H9 (cell line): ENCODE measurements at regions not wholly inside any gene's neighbourhood (a gene's known extent, or its start where the extent isn't known, plus 50 kb on each side); places are given as distances from the start of the nearest gene placed in this dataset.

Source experiments
- DNase-seq: peaks from one replicate; pipeline ENCODE4 v3.0.0-alpha.2; 2017
- H2AFZ ChIP-seq: one replicate; pipeline ENCODE4 v1.6.1; 2013; ENCODE audit warnings: mild to moderate bottlenecking, low read length, control low read depth, moderate library complexity
- H2AK5ac ChIP-seq: 2 replicates; pipeline ENCODE4 v1.6.1; 2013; ENCODE audit warnings: low read length, control low read depth, mixed read lengths; ENCODE audit not compliant: insufficient read length
- H2BK120ac ChIP-seq: one replicate; pipeline ENCODE4 v1.6.1; 2013; ENCODE audit warnings: low read depth, mild to moderate bottlenecking, low read length, control low read depth, inconsistent platforms; ENCODE audit not compliant: poor library complexity, severe bottlenecking
- H2BK12ac ChIP-seq: 2 replicates; pipeline ENCODE4 v1.6.1; 2013; ENCODE audit warnings: low read length, control low read depth, mixed read lengths, low read depth; ENCODE audit not compliant: insufficient read length
- H2BK15ac ChIP-seq: 2 replicates; pipeline ENCODE4 v1.6.1; 2013; ENCODE audit warnings: low read depth, low read length, control low read depth
- H2BK20ac ChIP-seq: one replicate; pipeline ENCODE4 v1.6.1; 2013; ENCODE audit warnings: low read depth, mild to moderate bottlenecking, low read length, control low read depth, inconsistent platforms; ENCODE audit not compliant: poor library complexity, severe bottlenecking
- H2BK5ac ChIP-seq: 2 replicates; pipeline ENCODE4 v1.6.1; 2013; ENCODE audit warnings: low read length, control low read depth, mixed read lengths; ENCODE audit not compliant: insufficient read length
- H3K14ac ChIP-seq: 2 replicates; pipeline ENCODE4 v1.6.1; 2013; ENCODE audit warnings: low read length, control low read depth; ENCODE audit not compliant: insufficient read depth
- H3K18ac ChIP-seq: 2 replicates; pipeline ENCODE4 v1.6.1; 2013; ENCODE audit warnings: low read depth, mild to moderate bottlenecking, mixed read lengths, low read length, control low read depth; ENCODE audit not compliant: insufficient read length
- H3K23ac ChIP-seq: 2 replicates; pipeline ENCODE4 v1.6.1; 2013; ENCODE audit warnings: low read length, control low read depth, mixed read lengths, low read depth; ENCODE audit not compliant: insufficient read length
- H3K23me2 ChIP-seq: 2 replicates; pipeline ENCODE4 v1.6.1; 2013; ENCODE audit warnings: low read depth, mild to moderate bottlenecking, mixed read lengths, low read length, control low read depth; ENCODE audit not compliant: insufficient read length, poor library complexity, severe bottlenecking
- H3K27ac ChIP-seq: 2 replicates; pipeline ENCODE4 v1.5.1; 2013; ENCODE audit warnings: low read length, control low read depth, mixed read lengths, low read depth; ENCODE audit not compliant: insufficient read length
- H3K27me3 ChIP-seq: 2 replicates; pipeline ENCODE4 v1.6.1; 2013; ENCODE audit warnings: low read length, control low read depth, inconsistent platforms; ENCODE audit not compliant: insufficient read depth
- H3K4ac ChIP-seq: 2 replicates; pipeline ENCODE4 v1.6.1; 2013; ENCODE audit warnings: low read depth, mild to moderate bottlenecking, control low read depth, inconsistent platforms, low read length, moderate library complexity
- H3K4me1 ChIP-seq: 2 replicates; pipeline ENCODE4 v1.6.1; 2013; ENCODE audit warnings: low read length, control low read depth, inconsistent platforms; ENCODE audit not compliant: insufficient read depth
- H3K4me2 ChIP-seq: 2 replicates; pipeline ENCODE4 v1.6.1; 2013; ENCODE audit warnings: low read length, control low read depth, mixed read lengths; ENCODE audit not compliant: insufficient read length, insufficient read depth
- H3K56ac ChIP-seq: 2 replicates; pipeline ENCODE4 v1.6.1; 2013; ENCODE audit warnings: low read depth, mild to moderate bottlenecking, mixed read lengths, low read length, control low read depth; ENCODE audit not compliant: insufficient read length
- H3K79me1 ChIP-seq: 2 replicates; pipeline ENCODE4 v1.6.1; 2013; ENCODE audit warnings: low read depth, mild to moderate bottlenecking, moderate library complexity, low read length, control low read depth, inconsistent platforms; ENCODE audit not compliant: insufficient read depth, poor library complexity, severe bottlenecking
- H3K79me2 ChIP-seq: 2 replicates; pipeline ENCODE4 v1.6.1; 2013; ENCODE audit warnings: low read length, control low read depth, inconsistent platforms; ENCODE audit not compliant: insufficient read depth
- H3K9ac ChIP-seq: 2 replicates; pipeline ENCODE4 v1.6.1; 2013; ENCODE audit warnings: low read length, control low read depth, mixed read lengths; ENCODE audit not compliant: insufficient read length; ENCODE audit errors: extremely low read depth
- H3K9me3 ChIP-seq: one replicate; pipeline ENCODE4 v1.6.1; 2013; ENCODE audit warnings: low read depth, low read length, inconsistent platforms; ENCODE audit not compliant: control insufficient read depth
- H3T11ph ChIP-seq: one replicate; pipeline ENCODE4 v1.6.1; 2013; ENCODE audit warnings: mild to moderate bottlenecking, low read length, control low read depth, inconsistent platforms
- H4K20me1 ChIP-seq: one replicate; pipeline ENCODE4 v1.6.1; 2013; ENCODE audit not compliant: control insufficient read depth, insufficient read length, insufficient read depth
- H4K5ac ChIP-seq: 2 replicates; pipeline ENCODE4 v1.6.1; 2013; ENCODE audit warnings: low read depth, mild to moderate bottlenecking, mixed read lengths, low read length, control low read depth; ENCODE audit not compliant: insufficient read length
- H4K8ac ChIP-seq: replicated peaks from 2 replicates; pipeline ENCODE4 v1.6.1; 2013; ENCODE audit warnings: low read length, control low read depth, mixed read lengths, low read depth; ENCODE audit not compliant: insufficient read length
- H4K91ac ChIP-seq: 2 replicates; pipeline ENCODE4 v1.6.1; 2013; ENCODE audit warnings: low read depth, mild to moderate bottlenecking, moderate library complexity, mixed read lengths, low read length, control low read depth; ENCODE audit not compliant: insufficient read length
- H3K27ac Mint-ChIP-seq, 3 experiments: 2 replicates in 2 of 3; 3 replicates in 1 of 3; pipeline ENCODE4 v1.8.0; 2020 to 2021; ENCODE audit warnings: mixed read lengths in 3 of 3, mild to moderate bottlenecking in 1 of 3, moderate library complexity in 1 of 3
- H3K27me3 Mint-ChIP-seq: 2 replicates; pipeline ENCODE4 v1.8.0; 2021; ENCODE audit warnings: low read depth, mild to moderate bottlenecking, moderate library complexity, mixed read lengths
- H3K36me3 Mint-ChIP-seq, 3 experiments: 2 replicates in 2 of 3; 3 replicates in 1 of 3; pipeline ENCODE4 v1.8.0; 2020 to 2021; ENCODE audit warnings: low read depth in 3 of 3, mixed read lengths in 3 of 3; ENCODE audit not compliant: insufficient read depth in 1 of 3
- H3K4me1 Mint-ChIP-seq, 2 experiments: 2 replicates each; pipeline ENCODE4 v1.8.0; 2020; ENCODE audit warnings: mixed read lengths in 2 of 2
- H3K4me3 Mint-ChIP-seq, 2 experiments: 2 replicates in 1 of 2; 3 replicates in 1 of 2; pipeline ENCODE4 v1.8.0; 2020 to 2021; ENCODE audit warnings: mild to moderate bottlenecking in 2 of 2, mixed read lengths in 2 of 2, moderate library complexity in 1 of 2
- H3K9me3 Mint-ChIP-seq, 2 experiments: 2 replicates in 1 of 2; 3 replicates in 1 of 2; pipeline ENCODE4 v1.8.0; 2020; ENCODE audit warnings: mild to moderate bottlenecking in 2 of 2, mixed read lengths in 2 of 2, moderate library complexity in 1 of 2
- TF ChIP-seq, protein P1 (sequence below): fragments of 200-600 bp; sonication (generic); conservative IDR thresholded peaks from 3 replicates; pipeline ENCODE4 v1.8.0; 2021; ENCODE audit warnings: antibody characterized with exemption, mild to moderate bottlenecking

DNA sequence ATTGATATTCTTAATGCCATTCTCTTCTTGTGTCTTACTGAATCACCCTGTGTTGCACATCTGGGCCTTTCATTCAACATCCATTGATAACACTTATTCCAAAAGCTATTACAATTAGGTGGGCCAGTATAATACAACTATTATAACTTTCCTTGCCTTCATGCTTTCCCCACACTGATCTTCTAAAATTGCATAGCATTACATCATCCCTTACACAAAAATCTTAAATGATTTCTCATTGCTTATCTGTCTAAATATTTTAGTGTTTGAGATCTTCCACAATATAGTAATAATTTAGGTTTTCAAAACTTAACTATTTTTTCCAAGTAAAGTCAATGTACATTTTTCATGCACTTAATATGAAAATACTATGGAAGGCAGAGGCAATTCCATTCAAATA is 1634.1 kb downstream of the PLA2G4A start:
- Histone ChIP-seq H3K79me2 (no peaks in the 10 kb centered on the region), H3K23ac (no peak overlapping the region), H2BK15ac (no peak overlapping the region), H2BK5ac (no peak overlapping the region), H3K23me2 (no peaks in the 10 kb centered on the region), H4K5ac (no peak overlapping the region), H3K56ac (no peak overlapping the region), H4K91ac (no peak overlapping the region), H3K9ac (no peak overlapping the region), H3K9me3 (no peaks in the 10 kb centered on the region), H3T11ph (no peak overlapping the region), H3K4ac (no peak overlapping the region), H2BK20ac (no peak overlapping the region), H2AK5ac (no peak overlapping the region), H2BK120ac (no peak overlapping the region), H3K14ac (no peak overlapping the region), H3K79me1 (no peaks in the 10 kb centered on the region), H3K4me1 (no peaks in the 10 kb centered on the region), H3K27ac (no peak overlapping the region), H3K27me3 (no peaks in the 10 kb centered on the region), H3K4me2 (no peak overlapping the region), H2AFZ (no peak overlapping the region), H4K8ac (no peak overlapping the region), H3K18ac (no peak overlapping the region), H2BK12ac (no peak overlapping the region), H4K20me1 (no peaks in the 10 kb centered on the region)
- H3K4me3 Mint-ChIP-seq: no peak overlapping the region
- no peaks in the 10 kb centered on the region for H3K27me3 Mint-ChIP-seq
- no peak overlapping the region for H3K27ac Mint-ChIP-seq
- no peaks in the 10 kb centered on the region for H3K4me1 Mint-ChIP-seq
- no peak for DNase-seq
- H3K36me3 Mint-ChIP-seq: no peaks in the 10 kb centered on the region
- TF ChIP-seq, protein P1, sequence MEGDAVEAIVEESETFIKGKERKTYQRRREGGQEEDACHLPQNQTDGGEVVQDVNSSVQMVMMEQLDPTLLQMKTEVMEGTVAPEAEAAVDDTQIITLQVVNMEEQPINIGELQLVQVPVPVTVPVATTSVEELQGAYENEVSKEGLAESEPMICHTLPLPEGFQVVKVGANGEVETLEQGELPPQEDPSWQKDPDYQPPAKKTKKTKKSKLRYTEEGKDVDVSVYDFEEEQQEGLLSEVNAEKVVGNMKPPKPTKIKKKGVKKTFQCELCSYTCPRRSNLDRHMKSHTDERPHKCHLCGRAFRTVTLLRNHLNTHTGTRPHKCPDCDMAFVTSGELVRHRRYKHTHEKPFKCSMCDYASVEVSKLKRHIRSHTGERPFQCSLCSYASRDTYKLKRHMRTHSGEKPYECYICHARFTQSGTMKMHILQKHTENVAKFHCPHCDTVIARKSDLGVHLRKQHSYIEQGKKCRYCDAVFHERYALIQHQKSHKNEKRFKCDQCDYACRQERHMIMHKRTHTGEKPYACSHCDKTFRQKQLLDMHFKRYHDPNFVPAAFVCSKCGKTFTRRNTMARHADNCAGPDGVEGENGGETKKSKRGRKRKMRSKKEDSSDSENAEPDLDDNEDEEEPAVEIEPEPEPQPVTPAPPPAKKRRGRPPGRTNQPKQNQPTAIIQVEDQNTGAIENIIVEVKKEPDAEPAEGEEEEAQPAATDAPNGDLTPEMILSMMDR: no peak
- no peaks in the 10 kb centered on the region; a peak in 1 of 5 replicates for H3K9me3 Mint-ChIP-seq
